Loucy (cell line): ENCODE measurements at regions not wholly inside any gene's neighbourhood (a gene's known extent, or its start where the extent isn't known, plus 50 kb on each side); places are given as distances from the start of the nearest gene placed in this dataset.

ENCODE experiments used
- CTCF ChIP-seq: fragments of 200-600 bp; sonication (generic); conservative IDR thresholded peaks from 2 replicates; pipeline ENCODE4 v1.5.1; 2014; ENCODE audit warnings: mild to moderate bottlenecking, antibody characterized with exemption, low read length
- EZH2phosphoT487 ChIP-seq: fragments of 200-600 bp; IDR thresholded peaks from 2 replicates; pipeline ENCODE4 v1.6.1; 2018; ENCODE audit warnings: antibody characterized with exemption, mild to moderate bottlenecking, moderate library complexity, borderline replicate concordance

DNA sequence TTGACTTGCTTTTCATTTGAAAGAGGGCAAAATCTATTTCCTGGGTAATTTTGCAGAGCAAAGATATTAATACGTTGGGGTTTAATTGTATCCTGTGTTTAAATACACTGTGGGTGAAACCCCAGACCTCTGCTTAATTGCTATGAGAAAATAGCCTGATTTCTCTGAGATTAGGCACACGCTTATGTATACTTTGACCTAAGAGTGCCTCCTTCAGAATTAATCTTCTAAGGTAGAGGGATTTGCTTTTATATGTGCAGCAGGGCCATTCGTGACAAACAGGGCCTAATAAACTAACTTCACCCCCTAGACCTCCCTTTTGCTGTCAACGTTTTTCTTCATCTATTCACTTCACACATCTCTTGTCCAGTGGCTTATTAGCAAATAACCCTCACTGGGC lies 216.9 kb upstream of the ADGRL2 start:
- TF ChIP-seq CTCF (no peak), EZH2phosphoT487 (no peak)
